ENCODE measurements at regions not wholly inside any gene's neighbourhood (a gene's known extent, or its start where the extent isn't known, plus 50 kb on each side); places are given as distances from the start of the nearest gene placed in this dataset.

DNA sequence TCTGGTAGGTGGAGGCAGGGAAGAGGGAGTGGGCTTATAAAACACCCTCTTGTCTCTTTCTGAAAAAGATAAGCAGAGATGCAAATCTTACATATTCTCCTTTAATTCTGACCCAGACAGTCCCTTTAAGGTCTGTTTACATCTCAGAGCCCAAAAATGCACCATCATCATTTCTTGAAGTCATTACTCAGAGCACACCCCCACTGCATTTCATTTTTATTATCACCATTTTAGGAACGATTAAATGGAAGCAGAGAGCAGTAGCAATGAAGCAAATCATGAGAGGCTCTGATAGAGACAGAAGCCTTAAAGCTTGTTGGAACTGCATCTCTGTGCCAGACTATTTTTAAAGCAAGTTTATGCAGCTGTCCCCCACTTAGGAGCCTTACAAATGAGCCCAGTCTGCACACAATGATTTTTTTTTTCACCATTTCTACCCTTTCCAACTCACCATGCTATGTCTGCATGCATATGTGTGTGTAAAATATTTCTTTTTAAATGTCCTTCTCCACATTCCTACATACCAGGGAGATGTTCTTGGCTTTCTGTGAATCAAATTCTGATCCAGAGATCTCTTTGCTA is 311.0 kb downstream of the GRIN2B start:
- DNase-seq: no peak

DNA sequence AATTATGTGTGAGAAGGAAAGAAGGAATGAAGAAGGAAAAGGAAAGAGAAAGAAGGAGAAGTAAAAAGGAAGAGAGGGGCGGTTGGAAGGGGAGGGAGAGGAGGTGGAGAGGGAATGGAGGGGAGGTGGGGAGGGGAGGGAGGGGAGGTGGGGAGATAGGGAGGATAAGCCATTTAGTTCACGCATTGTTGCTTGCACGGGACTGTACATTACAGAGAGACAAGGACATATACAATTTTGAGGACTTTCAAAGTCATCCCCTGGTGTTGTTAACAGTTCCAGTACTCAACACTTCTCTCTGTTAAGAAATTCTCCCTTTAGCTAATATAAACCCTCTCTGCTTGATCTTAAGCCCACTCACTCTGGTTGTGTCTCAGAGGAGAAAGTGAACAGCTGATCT is 312.5 kb downstream of the GRIN2B start:
- no peak for DNase-seq

DNA sequence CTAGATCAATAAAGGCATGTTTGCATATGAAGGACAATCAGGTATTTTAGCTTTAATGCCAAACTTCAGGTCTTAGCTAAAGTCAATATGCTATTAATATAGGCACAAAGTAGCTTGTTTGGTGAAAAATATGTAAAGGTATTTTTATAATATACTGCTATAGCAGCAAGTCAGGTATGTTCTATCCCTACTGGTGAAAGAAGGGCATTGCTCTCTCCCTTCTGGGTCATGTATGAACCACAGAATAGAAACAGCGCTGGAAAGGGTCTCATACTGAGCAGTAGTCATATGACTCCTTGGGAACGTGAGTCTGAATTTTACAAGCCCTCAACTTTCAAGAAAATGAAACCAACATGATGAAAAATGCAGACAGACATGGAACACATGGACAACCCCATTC is 314.6 kb downstream of the GRIN2B start:
- DNase-seq: no peak

DNA sequence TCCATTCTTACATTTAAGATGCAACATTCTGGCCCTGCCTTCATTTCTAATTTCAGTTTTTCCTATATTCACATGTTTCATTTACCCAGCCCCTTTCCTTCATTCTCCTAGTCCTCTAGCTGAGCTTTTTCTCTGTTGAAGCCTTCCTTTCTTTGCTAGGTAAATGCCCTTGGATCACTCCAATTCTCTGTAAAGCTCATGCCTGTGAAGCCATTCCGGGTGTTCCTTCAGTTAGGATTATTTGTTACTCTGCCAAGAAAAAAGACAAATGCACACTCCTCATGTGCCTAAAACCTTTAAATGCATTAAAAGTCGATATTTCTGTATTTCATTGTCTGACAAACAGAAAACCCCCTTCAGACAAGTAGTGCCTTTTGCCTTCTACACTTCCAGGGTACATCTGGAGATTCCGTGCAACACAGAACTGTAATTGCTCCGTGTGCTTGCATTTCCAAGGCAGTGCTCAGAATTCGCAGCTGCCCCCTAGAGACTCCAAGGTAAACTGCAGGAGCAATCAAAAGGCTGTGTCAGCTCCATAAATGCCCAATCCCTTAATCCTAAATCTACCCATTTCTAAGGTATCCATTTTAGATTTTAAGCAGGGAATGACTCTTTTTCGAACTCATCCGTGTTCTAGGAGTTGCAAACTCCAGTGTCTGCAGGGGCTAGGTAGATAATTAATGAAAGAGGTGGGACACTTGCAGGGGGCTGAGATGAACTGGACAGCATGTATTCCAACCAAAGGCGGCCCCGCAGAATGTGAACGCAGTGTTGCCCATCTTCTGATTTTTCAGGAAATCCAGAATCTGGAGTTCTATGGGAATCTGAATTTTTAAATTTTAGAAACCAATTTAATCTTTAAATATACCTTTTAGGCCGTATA is 320.2 kb downstream of the GRIN2B start:
- peak in 1 of 5 experiments; percentile 4 for DNase-seq

DNA sequence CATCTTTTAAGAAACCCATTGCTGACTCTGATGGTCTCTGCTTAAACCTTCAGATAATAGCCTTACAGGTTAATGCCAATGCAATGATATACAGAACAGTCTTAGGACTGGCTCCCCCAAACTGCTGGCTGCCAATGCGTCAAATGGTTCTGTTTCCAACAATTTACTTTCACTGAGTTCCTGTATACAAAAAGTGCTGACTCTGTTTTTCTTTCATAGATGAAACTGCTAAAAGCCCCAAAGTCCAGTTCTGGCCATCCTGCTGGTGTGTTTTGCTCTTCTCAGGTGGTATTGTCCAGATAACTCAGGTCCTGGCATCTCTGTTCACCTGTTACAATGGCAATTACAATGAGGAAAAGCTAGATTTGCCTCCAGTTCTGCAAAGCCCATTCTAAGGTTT is 326.9 kb downstream of the GRIN2B start:
- DNase-seq: no peak

DNA sequence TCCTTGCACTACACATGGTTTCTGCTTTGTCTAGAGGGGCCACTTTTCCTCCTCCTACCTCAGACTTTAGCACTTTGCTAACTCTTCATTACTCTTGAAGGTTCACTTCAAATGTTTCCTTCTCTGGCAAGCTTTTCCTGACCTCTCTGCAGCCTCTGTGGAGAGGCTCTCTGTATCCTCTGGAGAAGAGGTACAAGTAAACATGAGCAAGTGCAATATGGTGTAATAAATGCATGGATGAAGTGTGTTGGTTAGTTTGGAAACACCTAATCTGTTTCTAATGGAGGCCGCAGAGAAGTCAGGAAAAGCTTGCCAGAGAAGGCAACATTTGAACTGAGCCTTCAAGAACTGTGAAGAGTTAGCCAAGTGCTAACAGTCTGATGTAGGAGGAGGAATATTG is 329.3 kb downstream of the GRIN2B start:
- DNase-seq: no peak

DNA sequence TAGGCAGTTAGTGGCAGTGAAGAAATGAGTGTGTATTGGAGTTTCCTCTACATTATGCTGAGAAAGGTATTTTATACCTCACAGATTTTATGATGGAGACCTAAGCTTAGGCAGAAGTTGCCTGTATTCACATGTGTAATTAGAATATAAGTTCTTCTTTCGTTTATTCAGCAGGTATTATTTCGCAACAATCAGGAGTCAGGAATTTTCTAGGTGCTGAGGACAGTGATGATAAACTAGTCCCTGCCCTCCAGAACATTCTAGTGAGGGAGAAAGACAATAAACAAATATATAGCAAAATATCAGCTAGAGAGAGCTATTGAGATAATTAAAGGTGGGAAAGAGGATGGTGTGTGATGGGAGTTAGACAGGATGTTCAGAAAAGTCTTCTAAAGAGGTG is 345.7 kb downstream of the GRIN2B start:
- DNase-seq: no peak

DNA sequence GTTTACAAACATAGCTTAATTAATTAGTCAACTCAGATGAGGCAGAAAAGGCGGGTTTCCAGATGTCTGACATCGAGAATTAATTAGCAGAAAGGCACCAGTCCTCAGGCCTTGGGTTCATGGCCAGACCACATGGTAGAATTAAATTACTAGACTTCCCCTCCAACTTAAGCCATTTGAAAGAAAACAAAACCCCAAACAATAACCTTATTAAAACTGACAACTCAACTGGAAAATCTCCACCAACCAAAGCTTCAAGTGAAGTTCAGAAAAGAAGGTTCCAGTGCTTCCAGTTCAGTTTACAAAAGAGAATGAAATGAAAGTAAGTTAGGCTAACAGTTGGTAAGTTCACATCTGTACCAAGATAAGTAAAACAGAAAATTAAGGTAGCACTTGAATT is 349.5 kb downstream of the GRIN2B start:
- DNase-seq: no peak

DNA sequence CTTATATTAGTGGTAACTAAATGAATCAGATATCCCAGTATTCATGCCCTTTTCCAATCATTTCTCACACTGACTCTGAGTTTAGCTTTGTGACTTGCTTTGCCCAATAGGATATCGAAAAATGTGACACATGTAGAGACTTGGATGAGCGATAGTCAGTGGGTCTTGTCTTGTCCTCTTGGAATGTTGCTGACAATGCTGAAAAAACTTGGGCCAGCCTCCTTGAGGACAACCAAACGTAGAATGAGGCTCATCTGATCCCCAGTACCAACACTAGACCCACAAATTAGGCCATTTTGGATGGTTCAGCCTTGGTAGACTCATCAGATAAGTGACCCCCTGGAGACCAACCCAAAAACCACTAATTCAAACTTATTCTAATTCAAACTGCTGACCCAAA is 351.0 kb downstream of the GRIN2B start:
- DNase-seq: no peak

DNA sequence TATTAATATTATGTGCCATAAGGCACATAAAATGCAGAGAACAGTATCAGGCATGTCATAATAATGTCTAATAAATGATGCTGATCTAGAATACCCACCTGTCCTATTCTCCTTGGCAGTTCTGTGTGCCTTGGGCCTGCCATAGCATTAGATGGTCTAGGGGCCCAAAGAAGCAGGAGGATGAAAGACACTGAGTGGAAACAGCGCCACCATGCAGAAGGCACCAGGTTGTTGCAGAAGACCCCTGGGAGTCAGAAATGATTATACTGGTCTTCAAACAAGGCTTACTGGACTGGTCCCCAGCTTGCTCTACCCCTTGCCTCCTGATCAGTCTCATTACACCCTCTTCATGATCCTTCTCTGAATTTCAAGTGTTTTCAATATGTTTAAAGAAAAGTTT is 353.3 kb downstream of the GRIN2B start:
- no peak for DNase-seq

DNA sequence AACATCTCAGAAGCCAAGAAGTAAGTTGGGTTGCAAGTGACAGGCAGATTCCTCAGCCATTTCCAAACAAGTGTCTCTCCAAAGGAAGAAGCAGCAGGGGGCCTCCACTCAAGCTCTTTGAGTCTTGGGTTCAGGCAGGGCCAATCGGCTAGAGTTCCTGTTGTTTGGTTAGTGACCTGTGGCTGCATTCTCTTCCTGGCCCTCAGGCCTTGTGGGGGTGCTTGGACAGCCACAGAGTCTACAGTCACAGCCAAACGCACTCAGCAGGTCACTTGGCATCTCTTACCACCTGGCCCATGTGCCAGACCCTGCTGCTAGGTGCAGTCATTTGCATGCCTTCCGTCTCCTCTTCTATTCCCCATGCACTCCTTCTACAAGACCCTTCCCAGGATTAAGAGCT is 353.9 kb downstream of the GRIN2B start:
- DNase-seq: no peak

DNA sequence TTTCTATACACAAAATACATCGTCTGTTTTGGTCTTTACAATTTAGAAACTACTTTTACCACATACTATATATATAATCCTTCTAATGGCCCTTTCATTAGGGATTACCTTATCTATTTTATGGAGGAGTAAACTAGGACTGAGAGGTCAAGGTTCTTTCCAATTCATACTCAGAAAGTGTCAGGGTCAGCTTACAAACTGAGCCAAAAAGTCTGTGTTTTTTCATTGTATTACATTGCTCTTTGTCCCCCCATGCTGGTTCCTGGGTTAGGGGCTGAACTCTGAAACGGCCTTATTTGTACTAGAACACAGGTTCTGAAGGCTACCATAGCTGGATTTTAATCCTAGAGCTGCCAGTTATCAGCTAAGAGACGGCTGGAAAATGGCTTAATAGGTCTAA is 368.1 kb downstream of the GRIN2B start:
- DNase-seq: no peak

DNA sequence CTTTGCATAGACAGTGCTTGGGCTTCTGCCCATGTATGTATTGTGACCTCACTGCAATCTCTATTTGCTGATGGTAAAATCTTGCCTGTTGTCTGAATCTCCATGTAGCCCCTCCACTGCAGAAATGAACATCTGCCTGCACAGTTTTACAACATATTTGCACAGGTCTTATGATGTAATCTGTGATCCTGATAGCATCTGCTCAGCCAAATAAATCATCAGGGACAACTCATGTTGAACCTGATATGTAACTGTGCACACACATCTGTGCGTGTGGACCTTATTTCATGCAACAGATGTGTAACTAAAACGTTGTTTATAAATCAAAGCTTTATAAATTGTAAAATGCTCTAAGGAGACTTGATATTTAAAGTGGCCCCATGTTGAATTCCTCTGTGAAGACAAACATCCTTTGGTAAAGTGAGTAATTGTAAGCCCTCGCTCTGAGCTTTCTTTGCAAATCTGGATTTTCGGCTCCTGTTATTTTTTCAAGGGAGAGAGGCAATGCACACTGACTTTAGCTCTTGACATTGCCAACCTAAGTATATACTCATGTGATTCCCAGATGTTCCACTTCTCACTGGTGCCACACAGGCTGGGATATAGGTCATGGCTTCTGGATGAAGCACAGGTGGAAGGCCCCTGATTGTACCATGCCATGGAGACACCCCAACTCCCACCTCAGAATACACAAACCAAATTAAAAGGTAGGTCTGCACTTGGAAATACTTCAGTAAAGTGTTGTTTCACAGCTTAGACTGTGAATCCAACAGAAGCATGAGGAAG is 371.3 kb downstream of the GRIN2B start:
- no peak for DNase-seq

DNA sequence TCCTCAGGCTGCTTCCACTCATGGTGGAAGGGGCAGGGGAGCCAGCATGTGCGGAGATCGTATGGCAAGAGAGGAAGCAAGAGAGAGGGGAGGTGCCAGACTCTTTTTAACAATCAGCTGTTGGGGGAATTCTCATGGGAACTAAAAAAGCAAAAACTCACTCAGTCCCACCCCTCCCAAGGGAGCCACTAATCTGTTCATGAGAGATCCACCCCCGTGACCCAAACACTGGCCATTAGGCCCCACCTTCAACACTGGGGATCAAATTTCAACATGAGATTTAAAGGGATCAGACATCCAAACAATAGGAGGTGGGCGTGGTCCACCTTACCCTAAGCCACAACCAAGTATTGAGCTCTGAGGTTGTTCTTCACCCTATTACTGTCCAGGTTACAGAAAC is 375.1 kb downstream of the GRIN2B start:
- no peak for DNase-seq

DNA sequence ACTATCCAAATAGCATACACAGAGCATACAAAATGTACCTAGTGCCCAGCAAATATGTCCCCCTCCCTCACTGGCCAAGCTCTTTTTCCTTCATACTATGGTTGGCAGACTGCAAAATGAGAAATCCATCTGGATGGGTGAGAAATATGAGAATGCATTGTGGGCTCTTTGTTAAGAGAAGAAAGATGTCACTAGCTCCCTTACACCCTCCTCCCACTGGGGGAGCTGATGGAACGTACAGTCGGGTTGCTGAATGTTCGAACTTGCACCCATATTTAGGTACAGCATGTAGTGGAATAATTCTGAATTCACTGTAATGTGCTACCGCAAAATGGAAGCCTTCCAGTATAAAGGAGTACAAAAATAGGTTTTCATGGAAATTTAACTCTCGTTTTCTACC is 377.4 kb downstream of the GRIN2B start:
- DNase-seq: no peak

DNA sequence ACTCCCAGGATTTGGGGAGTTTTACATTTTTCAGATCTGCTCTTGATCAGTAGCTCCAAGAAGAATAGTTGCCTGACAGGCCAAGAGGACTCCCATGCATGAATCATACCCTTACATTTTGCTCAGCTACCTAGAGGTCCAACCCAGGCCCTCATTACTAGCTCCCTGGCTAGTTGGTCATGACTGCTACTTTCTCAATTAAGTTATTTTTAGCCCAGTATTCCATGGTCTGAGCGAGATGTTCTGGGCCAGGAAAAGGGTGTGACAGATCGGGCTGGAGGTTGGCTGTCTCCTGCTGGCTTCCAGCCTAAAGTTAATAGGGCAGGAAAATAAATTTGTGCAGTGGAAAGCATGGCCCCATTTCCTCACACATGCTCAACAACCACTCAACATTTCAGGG is 379.2 kb downstream of the GRIN2B start:
- DNase-seq: no peak

DNA sequence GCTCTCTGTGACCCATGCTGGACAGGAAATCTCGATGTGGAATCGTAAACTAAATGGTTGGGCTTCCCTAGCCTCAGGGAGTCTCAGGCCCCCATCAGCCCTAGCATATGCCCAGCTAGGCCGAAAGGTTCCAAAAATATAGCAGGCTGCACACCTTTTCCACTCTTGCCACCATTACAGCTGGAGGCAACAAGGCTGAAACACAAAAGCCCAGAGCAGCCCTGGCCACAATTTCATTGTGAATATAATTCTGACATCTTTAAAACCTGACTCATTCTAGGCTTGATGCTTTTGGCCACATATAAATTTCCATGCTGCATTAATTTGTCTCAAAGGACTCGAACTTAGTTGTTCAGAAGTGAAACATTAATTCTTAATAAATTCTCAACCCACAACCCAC is 382.2 kb downstream of the GRIN2B start:
- no peak for DNase-seq

DNA sequence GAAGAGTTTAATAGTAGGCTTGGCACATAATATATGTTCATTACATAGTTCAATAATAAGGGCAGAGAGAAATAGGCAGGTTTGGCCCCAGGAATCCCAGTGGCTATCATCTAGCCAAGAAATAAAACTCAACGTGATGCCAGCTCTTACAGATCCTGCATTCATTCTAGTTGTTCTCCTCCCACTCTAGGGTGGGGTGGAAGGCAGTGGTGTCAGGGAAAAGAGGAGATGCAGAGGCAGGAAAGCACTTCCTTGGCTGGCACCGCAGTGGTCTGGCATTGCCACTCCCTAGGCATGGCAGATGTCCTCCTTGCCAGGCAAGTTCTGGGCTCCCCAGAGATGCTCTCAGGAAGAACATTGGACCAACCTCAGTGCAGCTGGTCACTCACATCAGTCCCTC is 383.6 kb downstream of the GRIN2B start:
- no peak for DNase-seq

DNA sequence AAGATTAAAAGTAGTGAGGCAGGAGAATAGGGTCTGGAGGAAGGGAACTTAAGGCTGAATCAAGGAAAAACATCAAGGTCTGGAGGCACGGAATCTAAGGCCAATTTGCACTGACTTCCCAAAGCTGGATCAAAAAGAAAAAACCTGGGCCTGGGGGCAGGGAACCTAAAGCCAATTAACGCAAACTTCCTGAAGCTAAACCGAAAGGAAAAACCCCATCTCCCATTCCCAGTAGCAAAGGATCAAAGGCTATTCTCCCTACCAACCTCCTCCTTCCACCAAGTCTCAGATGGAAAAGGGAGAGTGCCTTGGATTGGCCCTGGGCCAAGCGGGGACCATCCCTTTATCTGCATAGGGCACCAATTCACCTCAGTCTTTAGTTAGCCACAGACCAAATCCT is 384.2 kb downstream of the GRIN2B start:
- DNase-seq: no peak

DNA sequence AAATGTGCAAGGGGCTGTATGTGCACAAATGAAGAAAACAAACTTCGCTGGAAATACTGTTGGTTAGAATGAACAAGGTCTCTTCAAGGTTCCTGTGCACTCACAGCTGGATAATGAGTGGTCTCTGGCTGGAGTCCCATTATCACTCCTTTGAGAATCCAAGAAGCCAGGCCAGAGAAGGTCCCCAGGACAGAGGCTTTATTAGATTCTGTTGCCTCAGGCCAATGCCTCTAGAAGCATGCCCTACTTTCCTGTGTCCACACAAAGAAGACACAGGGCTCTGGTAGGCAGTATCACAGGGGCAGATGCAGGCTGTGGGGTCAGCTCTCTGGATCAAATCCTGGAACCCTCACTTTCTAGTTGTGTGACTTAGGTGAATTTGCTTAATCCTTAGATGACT is 384.7 kb downstream of the GRIN2B start:
- DNase-seq: no peak

DNA sequence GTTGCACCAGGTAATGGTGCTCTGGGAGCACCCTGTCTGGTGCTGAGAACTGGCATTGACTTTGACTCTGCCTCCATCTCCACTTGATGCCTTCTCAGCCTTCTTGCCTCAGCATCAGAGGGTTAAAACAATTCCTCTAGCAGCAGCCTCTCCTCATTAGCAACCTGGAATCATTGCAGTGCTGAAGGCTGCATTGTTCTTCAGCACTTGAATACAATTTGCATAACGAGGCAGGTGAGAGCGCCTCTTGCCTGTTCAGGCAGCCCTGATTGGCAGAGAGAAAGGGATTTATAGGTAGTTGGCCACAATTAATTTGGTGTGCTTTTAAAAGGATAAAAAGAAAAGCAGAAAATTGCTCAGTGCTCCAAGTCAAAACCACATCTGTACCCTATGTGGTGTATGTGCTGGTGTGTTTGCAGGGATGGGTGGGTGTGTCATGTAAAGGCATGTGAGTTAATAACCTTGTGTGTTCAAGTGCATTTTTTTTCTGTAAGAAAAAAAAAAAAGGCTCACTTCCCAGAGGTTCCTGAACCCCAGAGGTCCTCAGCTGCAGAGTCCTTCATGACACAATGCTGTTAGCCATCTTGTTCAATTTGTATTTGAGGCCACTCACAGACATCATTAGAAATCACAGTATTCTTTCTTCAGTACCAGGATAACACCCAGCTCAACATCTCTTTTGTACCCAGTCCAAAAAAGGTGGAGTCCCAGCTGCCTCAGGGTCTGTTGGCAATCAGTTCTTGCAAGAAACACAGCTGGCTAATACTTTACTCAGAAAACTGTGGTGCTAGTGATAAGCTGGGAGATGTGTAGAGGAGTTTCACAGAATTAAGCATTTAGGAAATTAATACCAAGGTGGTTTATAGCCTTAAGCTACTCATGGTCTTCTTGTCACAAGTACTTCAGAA is 385.6 kb downstream of the GRIN2B start:
- no peak for DNase-seq

DNA sequence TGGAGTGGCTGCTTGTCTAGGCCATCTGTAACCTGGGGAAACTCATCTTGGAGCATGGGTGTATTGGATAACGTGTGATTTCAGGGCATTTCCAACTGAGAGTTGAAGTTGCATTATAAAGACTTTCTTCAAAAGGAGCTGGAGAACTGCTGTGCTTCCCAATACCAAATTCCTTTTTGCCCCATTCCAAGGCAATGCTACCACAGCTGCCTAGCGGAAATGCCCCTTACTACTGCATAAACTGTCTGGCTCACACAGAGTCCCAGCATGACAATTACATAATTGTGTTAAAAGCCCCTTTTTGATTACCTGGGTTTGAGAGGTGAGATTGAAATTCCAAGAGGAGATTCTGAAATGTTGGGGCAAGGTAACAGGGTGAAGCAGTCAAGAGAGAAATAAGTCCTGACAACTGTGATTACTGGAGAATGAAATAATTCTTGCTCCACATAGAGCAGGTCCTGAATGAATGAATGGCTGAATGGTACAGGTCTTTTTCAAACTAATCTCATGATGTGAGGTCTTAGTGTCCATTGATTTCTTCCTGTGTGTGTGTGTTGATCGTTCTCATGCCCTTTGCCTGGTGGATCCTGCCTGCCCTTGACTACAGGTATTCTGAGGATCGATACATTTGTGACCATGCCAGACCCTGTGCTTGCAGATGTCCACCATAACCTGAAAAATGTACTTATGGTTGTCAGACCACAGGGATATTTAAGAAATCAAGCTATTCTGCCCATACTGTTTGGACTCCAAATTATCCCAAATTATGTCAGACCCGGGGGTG is 386.5 kb downstream of the GRIN2B start:
- no peak for DNase-seq
